ENCODE measurements at regions not wholly inside any gene's neighbourhood (a gene's known extent, or its start where the extent isn't known, plus 50 kb on each side); places are given as distances from the start of the nearest gene placed in this dataset.
"Not testable (repeated sequence)": the region's sequence is repeated elsewhere in the genome, so short reads cannot be mapped to it uniquely, and the experiment has no call there.

DNA sequence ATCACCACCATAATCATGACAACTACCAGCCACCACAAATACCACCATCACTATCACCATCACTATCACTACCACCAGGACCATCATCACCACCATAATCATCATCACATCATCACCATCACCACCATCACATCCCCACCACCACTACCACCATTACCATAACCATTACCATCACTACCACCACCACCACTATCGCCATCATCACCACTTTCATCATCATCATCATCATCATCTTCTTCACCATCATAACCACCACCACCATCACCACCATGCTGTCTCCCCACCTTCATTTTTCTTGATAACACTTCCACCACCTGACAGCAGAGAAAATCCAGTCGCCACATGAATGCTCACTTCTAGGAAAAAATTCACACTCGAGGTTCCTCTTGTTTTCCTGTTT lies 253.6 kb downstream of the ANKRD60 start:
- Histone ChIP-seq H3K27ac (ENCODE audit: control insufficient read depth, insufficient read depth, low read length) (no peak overlapping the region), H3K4me1 (ENCODE audit: control insufficient read depth, extremely low read depth, insufficient read depth, low read length) (peaks cover 4% of the 10 kb centered on the region), H3K9me3 (ENCODE audit: control insufficient read depth, low read depth, low read length) (no peaks in the 10 kb centered on the region), H4K20me1 (ENCODE audit: control insufficient read depth, extremely low read depth, insufficient read depth, low read length) (no peaks in the 10 kb centered on the region), H2AFZ (ENCODE audit: control insufficient read depth, low read length) (no peak overlapping the region), H3K27me3 (ENCODE audit: control insufficient read depth, extremely low read depth, insufficient read depth, low read length) (peaks cover 26% of the 10 kb centered on the region), H3K9ac (ENCODE audit: control insufficient read depth, extremely low read depth, insufficient read depth, low read length) (no peak overlapping the region), H3K79me2 (ENCODE audit: control insufficient read depth, insufficient read depth, low read length) (no peaks in the 10 kb centered on the region), H3K36me3 (ENCODE audit: control insufficient read depth in 2 of 2, extremely low read depth in 1 of 2, insufficient read depth in 2 of 2, low read length in 2 of 2) (no peaks in the 10 kb centered on the region), H3K4me3 (ENCODE audit: control insufficient read depth in 2 of 3, extremely low read depth in 1 of 3, insufficient read depth in 2 of 3, low read depth in 1 of 3, low read length in 3 of 3) (no peak overlapping the region), H3K4me2 (ENCODE audit: control insufficient read depth, extremely low read depth, insufficient read depth, low read depth, low read length) (no peak overlapping the region), H3K9me1 (ENCODE audit: control insufficient read depth, extremely low read depth, insufficient read depth, low read length) (no peaks in the 10 kb centered on the region)
- dilution Hi-C loops (cut with MboI; ENCODE audit: extremely low pct_ligation_motif_present, low sequenced_read_pairs), result no loop called here
- no peak for TF ChIP-seq EZH2 (IDR thresholded peaks at IDR 0.05; ENCODE audit: low read length)
- TF ChIP-seq, protein P1, sequence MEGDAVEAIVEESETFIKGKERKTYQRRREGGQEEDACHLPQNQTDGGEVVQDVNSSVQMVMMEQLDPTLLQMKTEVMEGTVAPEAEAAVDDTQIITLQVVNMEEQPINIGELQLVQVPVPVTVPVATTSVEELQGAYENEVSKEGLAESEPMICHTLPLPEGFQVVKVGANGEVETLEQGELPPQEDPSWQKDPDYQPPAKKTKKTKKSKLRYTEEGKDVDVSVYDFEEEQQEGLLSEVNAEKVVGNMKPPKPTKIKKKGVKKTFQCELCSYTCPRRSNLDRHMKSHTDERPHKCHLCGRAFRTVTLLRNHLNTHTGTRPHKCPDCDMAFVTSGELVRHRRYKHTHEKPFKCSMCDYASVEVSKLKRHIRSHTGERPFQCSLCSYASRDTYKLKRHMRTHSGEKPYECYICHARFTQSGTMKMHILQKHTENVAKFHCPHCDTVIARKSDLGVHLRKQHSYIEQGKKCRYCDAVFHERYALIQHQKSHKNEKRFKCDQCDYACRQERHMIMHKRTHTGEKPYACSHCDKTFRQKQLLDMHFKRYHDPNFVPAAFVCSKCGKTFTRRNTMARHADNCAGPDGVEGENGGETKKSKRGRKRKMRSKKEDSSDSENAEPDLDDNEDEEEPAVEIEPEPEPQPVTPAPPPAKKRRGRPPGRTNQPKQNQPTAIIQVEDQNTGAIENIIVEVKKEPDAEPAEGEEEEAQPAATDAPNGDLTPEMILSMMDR (optimal IDR thresholded peaks at IDR 0.05 in 1 of 3, IDR thresholded peaks at IDR 0.05 in 1 of 3, conservative IDR thresholded peaks at IDR 0.05 in 1 of 3; ENCODE audit: extremely low read depth in 1 of 3, insufficient read depth in 2 of 3, low read length in 3 of 3), result no peak
- no peak for DNase-seq (ENCODE audit: low read depth, low spot score)
- FAIRE-seq, result no peak

DNA sequence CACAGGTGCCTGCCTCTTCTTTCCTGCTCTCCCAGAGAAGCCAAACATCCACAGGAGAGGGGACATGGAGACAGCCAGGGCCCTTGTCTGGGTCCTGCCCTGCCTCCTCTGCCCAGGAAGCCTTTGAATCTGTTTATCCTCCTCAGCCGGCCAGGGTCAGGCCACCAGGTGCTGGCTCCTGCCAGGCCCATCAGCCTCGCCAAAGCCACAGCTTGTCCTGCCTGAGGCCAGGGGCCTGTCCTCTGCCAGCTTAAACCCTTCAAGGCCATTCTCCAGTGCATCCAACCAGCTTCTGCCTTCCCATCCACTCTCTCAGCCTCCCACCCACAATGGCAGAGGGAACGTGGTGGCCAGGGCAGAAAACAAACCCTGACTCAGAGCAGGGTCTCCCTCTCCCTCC lies 254.6 kb downstream of the ANKRD60 start:
- dilution Hi-C loops (cut with MboI; ENCODE audit: extremely low pct_ligation_motif_present, low sequenced_read_pairs), result no loop called here
- no peaks in the 10 kb centered on the region for H3K9me3 ChIP-seq (ENCODE audit: control insufficient read depth, low read depth, low read length)
- FAIRE-seq, result no peak

DNA sequence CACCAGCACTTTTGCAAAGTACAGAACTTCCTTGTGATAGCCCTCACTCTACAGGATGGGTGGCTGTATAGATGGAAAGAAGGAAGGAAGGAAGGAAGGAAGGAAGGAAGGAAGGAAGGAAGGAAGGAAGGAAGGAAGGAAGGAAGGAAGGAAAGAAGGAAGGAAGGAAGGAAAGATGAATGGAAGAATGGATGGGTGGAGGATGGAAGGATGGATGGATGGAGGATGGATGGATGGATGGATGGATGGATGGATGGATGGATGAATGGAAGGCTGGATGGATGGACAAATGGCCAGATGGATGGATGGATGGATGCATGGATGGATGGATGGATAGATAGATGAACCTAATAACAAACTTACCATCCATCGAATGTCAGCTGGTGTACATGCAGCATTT lies 256.9 kb downstream of the ANKRD60 start:
- H4K20me1 ChIP-seq (ENCODE audit: control insufficient read depth, extremely low read depth, insufficient read depth, low read length); dilution Hi-C loops (cut with MboI; ENCODE audit: extremely low pct_ligation_motif_present, low sequenced_read_pairs); H3K4me1 ChIP-seq (ENCODE audit: control insufficient read depth, extremely low read depth, insufficient read depth, low read length); DNase-seq (ENCODE audit: low read depth, low spot score); H3K27ac ChIP-seq (ENCODE audit: control insufficient read depth, insufficient read depth, low read length); H3K9me1 ChIP-seq (ENCODE audit: control insufficient read depth, extremely low read depth, insufficient read depth, low read length); H3K36me3 ChIP-seq (ENCODE audit: control insufficient read depth in 2 of 2, extremely low read depth in 1 of 2, insufficient read depth in 2 of 2, low read length in 2 of 2); H3K4me3 ChIP-seq (ENCODE audit: control insufficient read depth in 2 of 3, extremely low read depth in 1 of 3, insufficient read depth in 2 of 3, low read depth in 1 of 3, low read length in 3 of 3); FAIRE-seq; H3K9me3 ChIP-seq (ENCODE audit: control insufficient read depth, low read depth, low read length); H3K79me2 ChIP-seq (ENCODE audit: control insufficient read depth, insufficient read depth, low read length); H3K4me2 ChIP-seq (ENCODE audit: control insufficient read depth, extremely low read depth, insufficient read depth, low read depth, low read length); H3K9ac ChIP-seq (ENCODE audit: control insufficient read depth, extremely low read depth, insufficient read depth, low read length); H2AFZ ChIP-seq (ENCODE audit: control insufficient read depth, low read length): not testable (repeated sequence)
- peaks cover 28% of the 10 kb centered on the region for H3K27me3 ChIP-seq (ENCODE audit: control insufficient read depth, extremely low read depth, insufficient read depth, low read length)

More for the DNA sequence above, 254.6 kb downstream of the ANKRD60 start:
- Histone ChIP-seq H3K9ac (ENCODE audit: control insufficient read depth, extremely low read depth, insufficient read depth, low read length) (no peak overlapping the region), H3K4me1 (ENCODE audit: control insufficient read depth, extremely low read depth, insufficient read depth, low read length) (peaks cover 4% of the 10 kb centered on the region), H4K20me1 (ENCODE audit: control insufficient read depth, extremely low read depth, insufficient read depth, low read length) (no peaks in the 10 kb centered on the region), H3K27me3 (ENCODE audit: control insufficient read depth, extremely low read depth, insufficient read depth, low read length) (peaks cover 29% of the 10 kb centered on the region), H2AFZ (ENCODE audit: control insufficient read depth, low read length) (no peak overlapping the region), H3K27ac (ENCODE audit: control insufficient read depth, insufficient read depth, low read length) (no peak overlapping the region), H3K36me3 (ENCODE audit: control insufficient read depth in 2 of 2, extremely low read depth in 1 of 2, insufficient read depth in 2 of 2, low read length in 2 of 2) (no peaks in the 10 kb centered on the region), H3K79me2 (ENCODE audit: control insufficient read depth, insufficient read depth, low read length) (no peaks in the 10 kb centered on the region), H3K4me3 (ENCODE audit: control insufficient read depth in 2 of 3, extremely low read depth in 1 of 3, insufficient read depth in 2 of 3, low read depth in 1 of 3, low read length in 3 of 3) (no peak overlapping the region), H3K9me1 (ENCODE audit: control insufficient read depth, extremely low read depth, insufficient read depth, low read length) (no peaks in the 10 kb centered on the region), H3K4me2 (ENCODE audit: control insufficient read depth, extremely low read depth, insufficient read depth, low read depth, low read length) (no peak overlapping the region)
- no peak for DNase-seq (ENCODE audit: low read depth, low spot score)
- TF ChIP-seq EZH2 (IDR thresholded peaks at IDR 0.05; ENCODE audit: low read length), result no peak
- TF ChIP-seq, protein P1 (optimal IDR thresholded peaks at IDR 0.05 in 1 of 3, IDR thresholded peaks at IDR 0.05 in 1 of 3, conservative IDR thresholded peaks at IDR 0.05 in 1 of 3; ENCODE audit: extremely low read depth in 1 of 3, insufficient read depth in 2 of 3, low read length in 3 of 3), result no peak
